HG02885 (cell line): ENCODE measurements at regions not wholly inside any gene's neighbourhood (a gene's known extent, or its start where the extent isn't known, plus 50 kb on each side); places are given as distances from the start of the nearest gene placed in this dataset.

ENCODE experiments used
- ATAC-seq: cut with Tn5 transposase; IDR thresholded peaks from one replicate; pipeline ENCODE4 v1.9.1; 2021; ENCODE audit warnings: mild to moderate bottlenecking; ENCODE audit not compliant: unreplicated experiment, poor library complexity

GRCh38 chr10:2982146-2982545 lies 85.2 kb upstream of the PFKP start:
- no peak for ATAC-seq

DNA sequence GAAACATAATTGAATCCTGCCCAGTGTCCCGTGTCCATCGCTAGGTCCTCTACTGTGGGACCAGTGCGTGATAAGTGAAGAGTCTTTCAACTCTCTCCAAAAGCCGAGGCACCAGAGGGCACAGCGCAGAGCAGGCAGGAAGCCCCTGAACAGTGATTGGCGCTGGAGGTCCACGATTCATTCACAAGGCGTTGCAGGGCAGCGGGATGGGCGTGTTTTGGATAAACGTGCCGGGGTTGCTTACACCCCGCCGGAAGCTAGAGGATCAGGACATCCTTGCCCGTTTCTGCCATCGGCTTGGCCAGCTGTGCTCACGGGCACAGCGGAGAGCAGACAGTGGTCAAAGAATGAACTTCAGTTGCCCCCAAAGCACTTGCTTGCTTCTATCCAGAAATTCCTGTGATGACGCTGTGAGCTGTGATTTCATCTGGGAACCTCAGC lies 86.0 kb upstream of the PFKP start:
- no peak for ATAC-seq

DNA sequence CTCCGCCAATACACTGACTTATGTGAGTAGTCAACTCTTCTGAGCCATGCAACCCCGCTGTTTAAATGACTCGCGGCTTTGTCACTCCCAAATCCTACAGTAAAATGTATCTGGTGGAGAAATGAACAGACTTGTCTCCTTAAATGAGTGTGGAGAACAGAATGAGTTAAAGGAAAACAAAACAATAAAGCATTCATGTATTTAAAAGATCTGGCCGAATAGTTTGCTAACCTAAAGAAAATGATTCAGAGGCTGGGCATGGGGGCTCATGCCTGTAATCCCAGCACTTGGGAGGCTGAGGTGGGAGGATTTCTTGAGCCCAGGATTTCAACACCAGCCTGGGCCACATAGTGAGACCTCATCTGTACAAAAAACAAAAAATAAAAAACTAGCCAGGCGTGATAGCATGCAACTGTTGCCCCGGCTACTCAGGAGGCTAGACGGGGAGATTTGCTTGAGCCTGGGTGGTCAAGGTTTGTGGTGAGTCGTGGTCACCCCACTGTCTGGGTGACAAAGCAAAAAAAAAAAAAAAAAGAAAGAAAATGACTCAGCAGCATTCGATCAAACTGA lies 86.5 kb upstream of the PFKP start:
- no peak for ATAC-seq

GRCh38 chr10:2980116-2980515 lies 87.2 kb upstream of the PFKP start:
- no peak for ATAC-seq

DNA sequence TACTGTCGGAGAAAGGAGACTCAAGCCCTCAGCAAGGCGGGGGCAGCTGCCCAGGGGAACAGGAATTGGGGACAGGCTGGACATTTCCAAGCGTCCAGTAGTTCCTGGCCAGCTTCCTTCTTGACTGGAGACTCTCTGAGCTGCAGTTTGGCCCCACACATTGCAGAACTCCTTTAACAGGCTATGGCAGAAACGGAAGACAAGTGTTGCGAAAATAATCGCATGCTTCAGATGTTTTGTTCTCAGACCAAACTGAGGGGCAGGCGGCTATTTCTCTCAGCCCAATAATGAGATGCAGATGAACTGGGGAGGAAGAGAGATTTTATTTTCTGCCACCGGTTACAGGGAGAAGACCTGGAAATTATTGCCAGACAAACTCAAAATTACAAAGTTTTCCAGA lies 88.0 kb upstream of the PFKP start:
- no peak for ATAC-seq

DNA sequence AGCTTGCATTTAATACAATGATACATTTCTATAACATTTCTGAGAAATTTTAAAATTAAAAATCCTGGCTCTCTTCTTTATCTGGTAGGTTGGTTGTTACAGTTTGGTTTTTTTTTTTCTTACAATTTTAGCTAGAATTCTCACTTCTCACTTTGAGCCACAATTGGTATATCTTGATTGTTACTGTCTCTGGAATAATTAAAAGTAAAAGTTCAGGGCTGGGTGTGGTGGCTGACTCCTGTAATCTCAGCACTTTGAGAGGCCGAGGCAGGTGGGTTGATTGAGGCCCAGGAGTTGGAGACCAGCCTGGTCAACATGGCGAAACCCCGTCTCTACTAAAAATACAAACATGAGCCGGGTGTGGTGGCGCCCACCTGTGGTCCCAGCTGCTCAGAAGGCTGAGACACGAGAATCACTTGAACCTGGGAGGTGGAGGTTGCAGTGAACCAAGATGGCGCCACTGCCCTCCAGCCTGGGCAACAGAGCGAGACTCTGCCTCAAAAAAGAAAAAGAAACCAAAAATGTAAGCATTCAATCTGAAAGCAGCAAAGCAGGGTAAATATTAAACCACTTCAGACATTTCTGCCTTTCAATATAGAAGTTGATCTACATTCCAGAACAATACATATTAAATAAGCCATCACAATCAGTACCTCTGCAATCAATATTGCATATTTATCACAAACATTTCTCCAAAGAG lies 88.6 kb upstream of the PFKP start:
- ATAC-seq: no peak

- ATAC-seq: peak; percentile 72
These were observed 89.2 kb upstream of the PFKP start for GRCh38 chr10:2978111-2978510.

- no peak for ATAC-seq
These were observed 92.7 kb upstream of the PFKP start for GRCh38 chr10:2974503-2975207.

DNA sequence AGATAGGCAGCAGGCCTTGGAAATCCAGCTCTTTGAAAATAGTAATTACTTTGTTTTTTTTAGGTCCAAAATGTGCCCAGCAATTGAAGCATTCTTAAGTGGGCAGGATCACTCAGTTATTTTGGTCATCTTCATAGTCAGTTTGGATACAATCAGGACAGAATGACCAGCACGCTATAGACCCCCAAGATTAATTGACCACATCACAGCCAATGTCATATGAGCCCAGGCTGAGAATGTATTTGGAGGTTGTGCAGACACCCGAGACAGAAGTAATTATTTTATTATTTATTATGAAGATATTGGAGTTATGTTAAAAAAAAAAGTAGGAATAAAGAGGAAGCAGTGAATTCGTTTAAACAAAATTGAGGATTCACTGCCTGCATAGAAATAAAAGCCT lies 93.3 kb upstream of the PFKP start:
- ATAC-seq: no peak

DNA sequence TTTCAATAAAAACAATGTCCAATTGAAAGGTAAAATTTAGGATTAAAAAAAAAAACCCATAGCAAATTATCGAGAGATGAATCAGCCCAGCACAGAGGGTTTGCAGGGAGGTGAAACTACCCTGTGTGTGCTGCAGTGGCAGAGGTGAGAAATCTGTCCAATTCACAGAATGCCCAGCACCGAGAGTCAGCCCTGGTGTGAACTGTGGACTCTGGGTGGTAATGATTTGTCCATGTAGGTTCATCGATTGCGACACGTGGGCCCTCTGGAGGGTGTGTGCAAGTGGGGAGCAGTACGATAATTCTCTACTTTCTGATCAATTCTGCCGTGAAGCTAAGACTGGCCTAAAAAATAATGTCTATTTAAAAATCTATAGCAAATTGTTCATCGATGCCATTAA lies 94.5 kb upstream of the PFKP start:
- ATAC-seq: no peak

DNA sequence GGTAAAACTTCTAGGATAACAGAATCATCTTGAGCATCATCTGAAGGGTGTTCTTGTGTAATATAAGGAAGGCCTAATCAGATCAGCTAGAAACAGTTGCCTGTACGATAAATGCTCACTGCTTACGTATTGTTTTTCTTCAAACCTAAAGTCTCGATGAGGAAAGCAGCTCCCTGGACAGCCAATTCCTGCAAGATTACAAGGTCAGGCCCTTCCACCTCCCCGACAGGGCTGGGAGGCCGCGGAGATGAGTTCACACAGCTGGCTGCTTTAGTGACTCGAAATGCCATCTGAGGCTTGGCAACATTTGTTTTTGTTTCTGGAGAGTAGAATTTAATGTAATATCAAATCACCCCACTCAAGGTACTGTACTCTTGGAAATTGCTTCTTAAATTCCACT lies 95.1 kb upstream of the PFKP start:
- no peak for ATAC-seq

DNA sequence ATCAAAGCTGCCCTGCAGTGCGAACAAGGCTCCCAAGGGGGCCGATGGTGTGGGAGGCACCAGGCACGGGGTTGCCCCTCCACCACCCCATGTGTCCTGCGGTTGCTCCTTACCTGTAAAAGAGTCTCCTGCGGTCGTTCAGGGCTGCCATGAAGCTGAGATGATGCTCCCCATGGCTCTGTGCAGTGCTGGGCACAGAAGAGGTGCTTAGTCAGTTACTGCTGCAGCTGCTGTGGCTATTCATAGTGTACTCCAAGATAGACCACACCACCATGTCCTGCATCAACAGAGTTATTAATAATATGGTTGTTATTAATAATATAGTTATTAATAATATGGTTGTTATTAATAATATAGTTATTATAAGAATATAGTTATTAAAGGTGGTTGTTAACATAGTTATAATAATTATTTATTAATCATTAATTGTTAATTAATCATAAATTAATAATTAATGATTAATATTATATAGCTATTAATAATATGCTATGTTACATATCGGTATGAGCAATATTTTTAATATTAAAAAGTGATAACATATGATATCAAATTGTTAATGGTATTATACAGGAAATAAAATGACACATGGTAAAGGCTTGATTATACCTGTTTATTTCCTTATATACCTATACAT lies 97.0 kb upstream of the PFKP start:
- no peak for ATAC-seq

GRCh38 chr10:2968401-2969058 lies 98.8 kb upstream of the PFKP start:
- ATAC-seq: no peak

- no peak for ATAC-seq
These were observed 101.2 kb upstream of the PFKP start for GRCh38 chr10:2966134-2966533.

DNA sequence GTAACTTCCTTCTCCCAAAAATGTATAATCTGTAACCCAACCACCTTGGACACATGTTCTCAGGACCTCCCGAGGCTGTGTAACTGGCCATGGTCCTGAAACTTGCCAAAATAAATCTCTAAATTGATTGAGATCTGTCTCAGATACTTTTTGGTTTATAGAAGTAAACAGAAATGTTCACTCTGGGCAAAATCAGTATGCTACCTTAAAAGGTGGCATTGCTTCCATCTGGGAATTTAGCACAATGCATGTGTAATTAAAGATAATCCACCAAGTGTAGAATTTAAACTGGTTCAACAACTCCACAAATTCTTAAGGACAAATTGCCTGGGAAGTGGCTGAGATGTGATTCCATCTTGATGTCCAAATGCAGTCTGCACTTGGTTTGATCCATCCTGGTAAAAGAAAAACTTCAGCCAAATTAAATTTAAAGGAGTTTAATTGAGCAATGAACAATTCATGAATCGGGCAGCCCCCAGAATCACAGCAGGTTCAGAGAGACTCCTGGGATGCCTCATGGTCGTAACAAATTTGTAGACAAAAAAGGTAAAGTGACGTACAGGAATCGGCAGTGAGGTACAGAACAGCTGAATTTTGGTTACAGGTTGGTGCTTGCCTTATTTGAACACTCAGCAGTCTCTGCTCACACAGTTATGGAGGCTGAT lies 102.6 kb upstream of the PFKP start:
- ATAC-seq: no peak

DNA sequence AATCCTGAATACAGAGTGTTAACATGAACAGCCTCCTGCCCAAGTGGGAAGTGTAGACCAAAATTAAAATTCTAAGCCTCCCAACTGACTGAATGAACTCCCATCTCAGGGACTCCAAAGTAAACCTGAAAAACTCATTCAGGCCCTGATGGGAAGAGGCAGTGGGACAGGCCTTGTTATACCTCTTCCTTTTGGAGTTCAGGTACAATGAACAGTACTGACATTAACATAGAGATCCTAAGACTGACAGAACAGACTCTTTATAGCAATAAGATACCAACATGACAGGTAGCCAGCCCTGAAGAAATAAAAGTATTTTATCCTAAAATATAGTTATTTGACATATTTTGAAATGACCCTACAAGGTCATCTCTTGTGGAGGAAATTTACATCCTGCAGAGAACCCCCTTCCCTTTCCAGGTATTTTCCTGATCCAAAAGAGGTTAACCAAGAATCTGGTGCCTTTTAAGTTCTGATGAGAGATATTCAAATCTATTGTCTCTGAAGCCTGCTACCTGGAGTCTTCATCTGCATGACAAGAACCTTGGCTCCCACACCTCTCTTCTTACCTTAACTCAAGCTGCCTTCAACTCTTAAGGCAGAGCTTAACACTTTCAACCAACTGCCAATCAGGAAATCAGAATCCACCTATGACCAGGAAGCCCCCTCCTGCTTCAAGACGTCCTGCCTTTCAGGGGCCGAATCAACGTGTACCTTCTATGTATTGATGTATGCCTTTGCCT lies 103.3 kb upstream of the PFKP start:
- no peak for ATAC-seq

DNA sequence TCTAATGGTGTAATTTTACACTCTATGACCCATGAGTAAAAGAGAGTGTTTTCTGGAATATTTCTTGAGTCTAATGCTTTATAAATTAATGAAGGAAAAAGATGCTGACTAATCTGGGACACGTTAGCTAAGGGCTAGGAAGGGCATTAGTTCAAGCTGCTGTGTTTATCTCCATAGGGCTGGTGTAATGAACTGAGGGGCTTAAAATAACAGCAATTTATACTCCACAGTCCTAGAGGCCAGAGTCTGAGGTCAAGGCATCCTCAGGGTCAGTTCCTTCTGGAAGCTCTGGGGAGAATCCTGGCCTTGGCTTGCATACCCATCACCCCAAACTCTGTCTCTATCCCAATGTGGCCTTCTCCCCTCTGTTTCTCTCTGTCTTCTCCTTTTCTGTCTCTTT lies 105.2 kb upstream of the PFKP start:
- ATAC-seq: no peak

GRCh38 chr10:2958659-2959058 lies 108.7 kb upstream of the PFKP start:
- ATAC-seq: no peak

GRCh38 chr10:2957785-2958184 lies 109.6 kb upstream of the PFKP start:
- ATAC-seq: no peak

GRCh38 chr10:2955064-2955463 lies 112.3 kb upstream of the PFKP start:
- ATAC-seq: no peak
